Trophoblast cell (in vitro differentiated cells and primary cell): ENCODE measurements at regions not wholly inside any gene's neighbourhood (a gene's known extent, or its start where the extent isn't known, plus 50 kb on each side); places are given as distances from the start of the nearest gene placed in this dataset.

Experiments
- DNase-seq, 2 donors: peaks; one replicate each; pipeline ENCODE4 v3.0.0-alpha.2; 2016
- H2AFZ ChIP-seq: 2 replicates; pipeline ENCODE4 v1.6.1; 2013; ENCODE audit warnings: low read length, moderate library complexity, mild to moderate bottlenecking; ENCODE audit not compliant: insufficient read depth, poor library complexity
- H2AK5ac ChIP-seq: 2 replicates; pipeline ENCODE4 v1.6.1; 2013; ENCODE audit warnings: mild to moderate bottlenecking, low read length
- H2BK120ac ChIP-seq: 2 replicates; pipeline ENCODE4 v1.6.1; 2013; ENCODE audit warnings: low read length, mild to moderate bottlenecking, moderate library complexity; ENCODE audit not compliant: insufficient read depth, poor library complexity
- H2BK12ac ChIP-seq: 2 replicates; pipeline ENCODE4 v1.6.1; 2013; ENCODE audit warnings: mild to moderate bottlenecking, low read length, moderate library complexity
- H2BK5ac ChIP-seq: 2 replicates; pipeline ENCODE4 v1.6.1; 2013; ENCODE audit warnings: low read length, low read depth, moderate library complexity, mild to moderate bottlenecking; ENCODE audit not compliant: poor library complexity
- H3K14ac ChIP-seq: 2 replicates; pipeline ENCODE4 v1.6.1; 2013; ENCODE audit warnings: mild to moderate bottlenecking, low read length
- H3K18ac ChIP-seq: 2 replicates; pipeline ENCODE4 v1.6.1; 2013; ENCODE audit warnings: mild to moderate bottlenecking, low read length
- H3K23ac ChIP-seq: 2 replicates; pipeline ENCODE4 v1.6.1; 2013; ENCODE audit warnings: low read length
- H3K27ac ChIP-seq: 2 replicates; pipeline ENCODE4 v1.5.1; 2013; ENCODE audit warnings: low read depth, mild to moderate bottlenecking, inconsistent platforms, low read length, moderate library complexity
- H3K27me3 ChIP-seq: 2 replicates; pipeline ENCODE4 v1.6.1; 2013; ENCODE audit warnings: inconsistent platforms, mild to moderate bottlenecking, low read length, moderate library complexity; ENCODE audit not compliant: insufficient read depth
- H3K36me3 ChIP-seq, 2 experiments: 1 replicate in 1 of 2; 2 replicates in 1 of 2; pipeline ENCODE4 v1.6.1; 2013; ENCODE audit warnings: low read length in 2 of 2, mild to moderate bottlenecking in 2 of 2, moderate library complexity in 1 of 2; ENCODE audit not compliant: insufficient read depth in 2 of 2, control insufficient read depth in 1 of 2
- H3K4ac ChIP-seq: 2 replicates; pipeline ENCODE4 v1.6.1; 2013; ENCODE audit warnings: low read depth, mild to moderate bottlenecking, low read length, moderate library complexity
- H3K4me1 ChIP-seq, 2 experiments: 1 replicate in 1 of 2; 2 replicates in 1 of 2; pipeline ENCODE4 v1.6.1; 2013; ENCODE audit warnings: low read length in 2 of 2, mild to moderate bottlenecking in 2 of 2, moderate library complexity in 1 of 2; ENCODE audit not compliant: insufficient read depth in 2 of 2, control insufficient read depth in 1 of 2
- H3K4me2 ChIP-seq: 2 replicates; pipeline ENCODE4 v1.6.1; 2013; ENCODE audit warnings: inconsistent platforms, mild to moderate bottlenecking, low read length, moderate library complexity
- H3K4me3 ChIP-seq: 2 replicates; pipeline ENCODE4 v1.5.1; 2013; ENCODE audit warnings: mild to moderate bottlenecking, low read depth, low read length, inconsistent platforms
- H3K79me1 ChIP-seq: one replicate; pipeline ENCODE4 v1.6.1; 2013; ENCODE audit warnings: low read length
- H3K79me2 ChIP-seq: 2 replicates; pipeline ENCODE4 v1.6.1; 2013; ENCODE audit warnings: low read length, mild to moderate bottlenecking; ENCODE audit not compliant: control insufficient read depth, insufficient read depth, poor library complexity
- H3K9ac ChIP-seq: 2 replicates; pipeline ENCODE4 v1.6.1; 2013; ENCODE audit warnings: mild to moderate bottlenecking, low read length
- H3K9me3 ChIP-seq: 2 replicates; pipeline ENCODE4 v1.6.1; 2013; ENCODE audit warnings: low read depth, mild to moderate bottlenecking, control low read depth, inconsistent platforms, low read length; ENCODE audit not compliant: insufficient read depth
- H4K12ac ChIP-seq: 2 replicates; pipeline ENCODE4 v1.6.1; 2013; ENCODE audit warnings: low read depth, mild to moderate bottlenecking, low read length, moderate library complexity
- H4K8ac ChIP-seq: 2 replicates; pipeline ENCODE4 v1.6.1; 2013; ENCODE audit warnings: low read depth, mild to moderate bottlenecking, low read length, moderate library complexity
- H4K91ac ChIP-seq: one replicate; pipeline ENCODE4 v1.6.1; 2013; ENCODE audit warnings: low read depth, mild to moderate bottlenecking, low read length, moderate library complexity
- WGBS: extraction: QIAGEN DNeasy Blood & Tissue Kit; methylation state at CpG from one replicate; pipeline ENCODE4 v1.1.7; 2013; ENCODE audit warnings: missing lambda C conversion rate; ENCODE audit not compliant: insufficient read length, insufficient coverage; ENCODE audit errors: extremely low coverage; 5-methylcytosine and 5-hydroxymethylcytosine counted together

- DNase-seq, result no peak
- H2AK5ac ChIP-seq, result no peak overlapping the region
- no peak overlapping the region for H2BK5ac ChIP-seq
- no peaks in the 10 kb centered on the region for H3K27me3 ChIP-seq
- H3K18ac ChIP-seq, result no peak overlapping the region
- no peak overlapping the region for H3K27ac ChIP-seq
- H2AFZ ChIP-seq, result no peak overlapping the region
- no peak overlapping the region for H4K91ac ChIP-seq
- no peak overlapping the region for H3K14ac ChIP-seq
- H3K79me2 ChIP-seq, result no peaks in the 10 kb centered on the region
- H2BK120ac ChIP-seq, result no peak overlapping the region
- H2BK12ac ChIP-seq, result no peak overlapping the region
- no peak overlapping the region for H3K9ac ChIP-seq
- no CpG with 5 or more reads among the region's 1 CpG for whole genome bisulfite sequencing
- H4K8ac ChIP-seq, result no peak overlapping the region
- no peak overlapping the region for H3K4me2 ChIP-seq
- H3K4me1 ChIP-seq, result no peaks in the 10 kb centered on the region
- H4K12ac ChIP-seq, result no peak overlapping the region
- no peaks in the 10 kb centered on the region for H3K79me1 ChIP-seq
- H3K36me3 ChIP-seq, result no peaks in the 10 kb centered on the region
- H3K4ac ChIP-seq, result no peak overlapping the region
- no peak overlapping the region for H3K4me3 ChIP-seq
- no peaks in the 10 kb centered on the region for H3K9me3 ChIP-seq
- H3K23ac ChIP-seq, result no peak overlapping the region
These were observed 1239.3 kb downstream of the TYW1 start for GRCh38 chr7:68235937-68236336.

GRCh38 chr7:68238204-68238805 lies 1241.7 kb downstream of the TYW1 start:
- no peak overlapping the region for H2BK5ac ChIP-seq
- no peak overlapping the region for H3K9ac ChIP-seq
- no peak overlapping the region for H2AFZ ChIP-seq
- no peak overlapping the region for H4K12ac ChIP-seq
- H2BK12ac ChIP-seq, result no peak overlapping the region
- no peak overlapping the region for H3K4ac ChIP-seq
- H3K4me3 ChIP-seq, result no peak overlapping the region
- no peaks in the 10 kb centered on the region for H3K79me1 ChIP-seq
- H2BK120ac ChIP-seq, result no peak overlapping the region
- no peak overlapping the region for H2AK5ac ChIP-seq
- no peak for DNase-seq
- H3K79me2 ChIP-seq, result no peaks in the 10 kb centered on the region
- H3K23ac ChIP-seq, result no peak overlapping the region
- no CpG with 5 or more reads among the region's 4 CpGs for WGBS
- H3K14ac ChIP-seq, result no peak overlapping the region
- H3K18ac ChIP-seq, result no peak overlapping the region
- H3K27me3 ChIP-seq, result no peaks in the 10 kb centered on the region
- no peak overlapping the region for H3K27ac ChIP-seq
- no peaks in the 10 kb centered on the region for H3K36me3 ChIP-seq
- no peaks in the 10 kb centered on the region for H3K4me1 ChIP-seq
- no peak overlapping the region for H4K8ac ChIP-seq
- no peaks in the 10 kb centered on the region for H3K9me3 ChIP-seq
- H4K91ac ChIP-seq, result no peak overlapping the region
- no peak overlapping the region for H3K4me2 ChIP-seq

GRCh38 chr7:68243128-68243527 lies 1246.5 kb downstream of the TYW1 start:
- Histone ChIP-seq H3K36me3 (no peaks in the 10 kb centered on the region), H3K4me1 (peaks cover 5 to 13% of the 10 kb centered on the region in 2 experiments), H2AFZ (no peak overlapping the region), H4K91ac (no peak overlapping the region), H2BK12ac (no peak overlapping the region), H3K9me3 (no peaks in the 10 kb centered on the region), H3K9ac (no peak overlapping the region), H4K12ac (no peak overlapping the region), H2AK5ac (no peak overlapping the region), H2BK5ac (no peak overlapping the region), H3K4me2 (no peak overlapping the region), H3K18ac (no peak overlapping the region), H3K27ac (no peak overlapping the region), H4K8ac (no peak overlapping the region), H3K4ac (no peak overlapping the region), H3K79me1 (no peaks in the 10 kb centered on the region), H3K14ac (no peak overlapping the region), H2BK120ac (no peak overlapping the region), H3K27me3 (no peaks in the 10 kb centered on the region), H3K79me2 (no peaks in the 10 kb centered on the region), H3K23ac (no peak overlapping the region), H3K4me3 (no peak overlapping the region)
- DNase-seq, result no peak
- no CpG with 5 or more reads among the region's 2 CpGs for WGBS

DNA sequence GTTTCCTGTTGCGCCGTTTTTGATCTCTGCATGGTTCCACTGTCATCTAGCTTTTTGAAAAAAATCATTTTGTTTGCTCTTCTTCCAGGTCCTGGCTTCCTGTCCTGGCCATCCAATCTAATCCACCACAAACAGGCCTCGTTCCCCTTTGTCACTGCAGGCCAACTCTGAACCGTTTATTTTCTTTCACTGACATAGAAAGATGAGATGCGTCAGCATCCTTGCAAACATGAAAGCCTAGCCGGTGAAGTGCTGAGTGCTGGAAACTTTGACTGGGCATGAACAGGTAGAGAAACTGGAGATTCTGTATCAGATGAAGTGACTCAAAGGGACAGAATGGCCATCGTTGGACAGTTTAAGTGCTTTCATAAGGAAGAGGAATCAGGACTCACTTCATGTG lies 1247.8 kb downstream of the TYW1 start:
- H2BK120ac ChIP-seq, result no peak overlapping the region
- H3K27ac ChIP-seq, result no peak overlapping the region
- H2BK12ac ChIP-seq, result no peak overlapping the region
- H3K18ac ChIP-seq, result no peak overlapping the region
- H3K4me1 ChIP-seq, result peaks cover 5 to 13% of the 10 kb centered on the region in 2 experiments
- no peak for DNase-seq
- no peak overlapping the region for H3K23ac ChIP-seq
- no peak overlapping the region for H3K9ac ChIP-seq
- no peak overlapping the region for H3K4me3 ChIP-seq
- WGBS, result no CpG with 5 or more reads among the region's 7 CpGs
- H3K14ac ChIP-seq, result no peak overlapping the region
- no peak overlapping the region for H3K4ac ChIP-seq
- H4K12ac ChIP-seq, result no peak overlapping the region
- H2AK5ac ChIP-seq, result no peak overlapping the region
- H3K79me1 ChIP-seq, result no peaks in the 10 kb centered on the region
- H3K4me2 ChIP-seq, result no peak overlapping the region
- no peaks in the 10 kb centered on the region for H3K27me3 ChIP-seq
- H3K79me2 ChIP-seq, result no peaks in the 10 kb centered on the region
- H4K8ac ChIP-seq, result no peak overlapping the region
- H2AFZ ChIP-seq, result no peak overlapping the region
- no peak overlapping the region for H2BK5ac ChIP-seq
- H4K91ac ChIP-seq, result no peak overlapping the region
- no peaks in the 10 kb centered on the region for H3K36me3 ChIP-seq
- no peaks in the 10 kb centered on the region for H3K9me3 ChIP-seq
